ENCODE measurements at regions not wholly inside any gene's neighbourhood (a gene's known extent, or its start where the extent isn't known, plus 50 kb on each side); places are given as distances from the start of the nearest gene placed in this dataset.

DNA sequence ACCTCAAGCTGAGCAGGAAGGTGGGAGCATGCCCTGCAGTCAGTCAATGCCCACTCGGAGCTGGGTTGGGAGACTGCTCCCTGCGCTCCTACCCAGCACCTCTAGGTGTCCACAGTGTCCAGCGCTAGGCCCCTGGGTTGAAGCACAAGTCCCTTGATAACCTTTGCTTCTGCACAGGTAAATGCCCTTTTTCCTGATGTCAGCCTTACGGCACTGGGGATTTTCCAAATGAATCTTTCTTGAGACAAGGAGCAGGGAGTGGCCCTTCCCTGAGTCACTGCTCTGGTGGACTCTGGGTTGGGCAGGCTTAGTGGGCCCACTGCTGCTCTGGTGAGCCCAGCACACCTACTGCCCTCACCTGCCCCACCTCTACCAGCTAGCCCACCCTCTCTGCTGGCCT is 61.9 kb upstream of the OPN4 start:
- H3K4me3 ChIP-seq (ENCODE audit: low read length), result no peak overlapping the region
- DNase-seq (ENCODE audit: low read depth), result no peak
- TF ChIP-seq, protein P1, sequence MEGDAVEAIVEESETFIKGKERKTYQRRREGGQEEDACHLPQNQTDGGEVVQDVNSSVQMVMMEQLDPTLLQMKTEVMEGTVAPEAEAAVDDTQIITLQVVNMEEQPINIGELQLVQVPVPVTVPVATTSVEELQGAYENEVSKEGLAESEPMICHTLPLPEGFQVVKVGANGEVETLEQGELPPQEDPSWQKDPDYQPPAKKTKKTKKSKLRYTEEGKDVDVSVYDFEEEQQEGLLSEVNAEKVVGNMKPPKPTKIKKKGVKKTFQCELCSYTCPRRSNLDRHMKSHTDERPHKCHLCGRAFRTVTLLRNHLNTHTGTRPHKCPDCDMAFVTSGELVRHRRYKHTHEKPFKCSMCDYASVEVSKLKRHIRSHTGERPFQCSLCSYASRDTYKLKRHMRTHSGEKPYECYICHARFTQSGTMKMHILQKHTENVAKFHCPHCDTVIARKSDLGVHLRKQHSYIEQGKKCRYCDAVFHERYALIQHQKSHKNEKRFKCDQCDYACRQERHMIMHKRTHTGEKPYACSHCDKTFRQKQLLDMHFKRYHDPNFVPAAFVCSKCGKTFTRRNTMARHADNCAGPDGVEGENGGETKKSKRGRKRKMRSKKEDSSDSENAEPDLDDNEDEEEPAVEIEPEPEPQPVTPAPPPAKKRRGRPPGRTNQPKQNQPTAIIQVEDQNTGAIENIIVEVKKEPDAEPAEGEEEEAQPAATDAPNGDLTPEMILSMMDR (conservative IDR thresholded peaks at IDR 0.05; ENCODE audit: low read depth, low read length), result peak; percentile 37

DNA sequence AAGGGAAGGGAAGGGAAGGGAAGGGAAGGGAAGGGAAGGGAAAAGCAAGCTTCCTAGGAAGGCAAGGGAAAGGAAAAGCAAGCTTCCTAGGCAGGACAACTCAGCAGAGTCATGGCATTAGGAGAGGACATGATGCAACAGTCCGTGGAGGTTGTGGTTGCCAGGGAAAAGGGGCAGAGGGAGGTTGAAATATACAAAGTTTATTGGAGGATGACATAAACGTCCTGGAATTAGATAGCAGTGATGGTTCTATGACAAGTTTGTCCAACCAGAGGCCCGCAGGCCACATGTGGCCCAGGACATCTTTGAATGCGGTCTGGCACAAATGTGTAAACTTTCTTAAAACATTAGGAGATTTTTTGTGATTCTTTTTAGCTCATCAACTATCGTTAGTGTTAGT is 59.8 kb upstream of the OPN4 start:
- DNase-seq (ENCODE audit: low read depth), result no peak
- no peak overlapping the region for H3K4me3 ChIP-seq (ENCODE audit: low read length)
- TF ChIP-seq, protein P1 (conservative IDR thresholded peaks at IDR 0.05; ENCODE audit: low read depth, low read length), result no peak

DNA sequence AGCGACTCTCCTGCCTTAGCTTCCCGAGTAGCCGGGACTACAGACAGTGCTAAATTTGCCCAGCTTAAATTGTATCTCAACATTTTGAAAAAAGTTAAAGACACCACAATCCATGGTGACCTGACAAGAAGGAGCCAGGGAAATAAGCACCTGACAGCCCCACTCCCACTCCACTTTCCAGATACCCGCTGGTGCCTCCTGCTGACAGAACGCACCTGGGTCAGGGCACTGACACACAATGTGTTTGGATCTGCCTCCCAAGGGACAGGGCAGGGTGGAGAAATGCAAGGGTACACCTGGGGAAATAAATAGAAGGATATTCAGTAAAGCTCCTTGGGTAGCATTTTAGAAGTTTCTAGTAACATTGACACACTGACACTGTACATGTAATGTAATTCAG is 58.9 kb upstream of the OPN4 start:
- no peak for DNase-seq (ENCODE audit: low read depth)
- TF ChIP-seq, protein P1 (conservative IDR thresholded peaks at IDR 0.05; ENCODE audit: low read depth, low read length), result no peak
- no peak overlapping the region for H3K4me3 ChIP-seq (ENCODE audit: low read length)

DNA sequence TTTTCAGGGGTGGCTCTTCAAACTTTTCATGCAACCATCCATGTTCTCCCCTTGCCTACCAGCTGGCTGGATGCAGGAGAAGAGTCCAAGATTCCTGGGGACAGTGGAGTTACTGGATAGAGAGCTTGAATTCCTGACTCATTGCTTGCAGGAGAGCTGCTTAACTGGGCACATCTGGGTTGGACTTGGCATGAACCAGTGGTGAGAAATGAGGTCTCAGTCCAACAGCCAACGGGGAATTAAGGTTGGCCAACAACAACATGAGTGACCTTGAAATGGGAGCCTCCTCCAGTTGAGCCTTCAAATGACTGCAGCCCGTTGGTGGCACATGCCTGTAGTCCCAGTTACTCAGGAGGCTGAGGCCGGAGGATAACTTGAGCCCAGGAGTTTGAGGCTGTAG is 58.1 kb upstream of the OPN4 start:
- TF ChIP-seq, protein P1 (conservative IDR thresholded peaks at IDR 0.05; ENCODE audit: low read depth, low read length), result no peak
- no peak for DNase-seq (ENCODE audit: low read depth)
- H3K4me3 ChIP-seq (ENCODE audit: low read length), result no peak overlapping the region

DNA sequence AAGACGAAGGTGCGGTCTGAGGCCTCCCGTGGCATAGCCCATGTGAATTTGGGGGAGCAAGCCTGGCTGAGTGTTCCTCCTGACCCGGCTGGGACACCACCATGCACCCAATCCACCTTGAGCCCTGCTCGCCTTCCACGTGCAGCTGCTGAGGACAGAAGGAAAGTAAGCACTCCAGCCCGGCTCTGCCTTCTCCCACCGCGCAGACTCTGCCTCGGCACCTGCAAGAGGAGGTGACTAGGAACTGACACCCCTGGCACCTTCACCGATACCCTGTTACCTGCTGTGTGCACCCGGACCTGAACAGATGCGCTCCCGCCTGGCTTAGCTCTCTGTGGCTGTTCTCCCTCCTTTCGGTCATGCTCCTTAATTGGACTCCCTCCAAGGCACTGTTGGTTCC is 57.0 kb upstream of the OPN4 start:
- DNase-seq (ENCODE audit: low read depth), result no peak
- no peak overlapping the region for H3K4me3 ChIP-seq (ENCODE audit: low read length)
- TF ChIP-seq, protein P1 (conservative IDR thresholded peaks at IDR 0.05; ENCODE audit: low read depth, low read length), result no peak

DNA sequence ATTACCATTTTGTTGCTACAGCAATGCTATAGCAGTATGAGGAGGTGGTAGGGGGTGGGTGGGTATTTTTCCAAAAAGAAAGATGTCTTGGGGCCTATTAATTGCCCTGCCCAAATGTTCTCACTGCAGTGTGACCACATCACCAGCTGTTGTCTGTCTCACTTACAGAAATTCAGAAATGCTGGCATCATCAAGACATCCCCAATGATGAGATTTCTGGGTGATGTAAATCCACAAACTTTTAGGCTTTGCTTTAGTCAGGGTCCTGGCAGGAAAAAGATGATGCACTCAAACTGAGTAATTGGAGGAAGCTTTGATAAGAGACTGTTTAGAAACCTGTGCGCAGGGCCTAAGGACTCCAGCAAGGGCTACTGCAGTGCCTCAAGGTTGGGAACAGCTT is 56.2 kb upstream of the OPN4 start:
- no peak overlapping the region for H3K4me3 ChIP-seq (ENCODE audit: low read length)
- TF ChIP-seq, protein P1 (conservative IDR thresholded peaks at IDR 0.05; ENCODE audit: low read depth, low read length), result no peak
- DNase-seq (ENCODE audit: low read depth), result no peak

DNA sequence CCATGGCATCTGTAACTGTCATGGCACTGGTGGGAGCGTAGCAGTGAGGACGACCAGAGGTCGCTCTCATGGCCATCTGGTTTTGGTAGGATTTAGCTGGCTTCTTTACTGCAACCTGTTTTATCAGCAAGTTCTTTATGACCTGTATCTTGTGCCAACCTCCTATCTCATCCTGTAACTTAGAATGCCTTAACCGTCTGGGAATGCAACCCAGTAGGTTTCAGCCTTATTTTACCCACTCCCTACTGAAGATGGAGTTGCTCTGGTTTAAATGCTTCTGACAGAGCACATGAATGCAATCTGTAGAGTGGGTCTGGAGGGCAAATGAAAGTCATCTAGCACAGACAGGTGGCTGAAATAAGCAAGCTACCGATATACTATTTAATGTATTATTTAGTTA is 55.3 kb upstream of the OPN4 start:
- H3K4me3 ChIP-seq (ENCODE audit: low read length), result no peak overlapping the region
- TF ChIP-seq, protein P1 (conservative IDR thresholded peaks at IDR 0.05; ENCODE audit: low read depth, low read length), result no peak
- DNase-seq (ENCODE audit: low read depth), result no peak
